Lower leg skin (tissue), 4 donors: ENCODE measurements at regions not wholly inside any gene's neighbourhood (a gene's known extent, or its start where the extent isn't known, plus 50 kb on each side); places are given as distances from the start of the nearest gene placed in this dataset.
"Not testable (repeated sequence)": the region's sequence is repeated elsewhere in the genome, so short reads cannot be mapped to it uniquely, and the experiment has no call there.

Experiments used
- DNase-seq, 2 donors: peaks; one replicate each; pipeline ENCODE4 v3.0.0-alpha.2; 2019; ENCODE audit warnings: low spot score in 2 of 2
- H3K4me3 ChIP-seq: fragments of 200-600 bp; sonication (generic); 2 replicates; pipeline ENCODE4 v1.5.1; 2017; ENCODE audit warnings: mild to moderate bottlenecking, low read depth; ENCODE audit not compliant: poor library complexity, severe bottlenecking
- CTCF ChIP-seq, 3 donors: fragments of 450-650 bp; IDR thresholded peaks; one replicate each; pipeline ENCODE4 v1.5.1; 2016; ENCODE audit warnings: antibody characterized with exemption in 3 of 3, mild to moderate bottlenecking in 3 of 3, moderate library complexity in 2 of 3
- POLR2A ChIP-seq, 2 donors: fragments of 450-650 bp; IDR thresholded peaks; one replicate each; pipeline ENCODE4 v1.6.1; 2016 to 2017; ENCODE audit warnings: antibody characterized with exemption in 2 of 2, mild to moderate bottlenecking in 1 of 2, moderate library complexity in 1 of 2
- WGBS, 2 donors: methylation state at CpG; one replicate each; pipeline ENCODE4 v1.1.5; 2018; 5-methylcytosine and 5-hydroxymethylcytosine counted together
- intact Hi-C: fragments of 100-400 bp; cut with DNase I; formaldehyde crosslinking; loops from one replicate; pipeline ENCODE4 v1.15.0; 2023; ENCODE audit warnings: low total_unique reads

GRCh38 chr5:92145852-92146251 is 762.7 kb upstream of the ARRDC3 start:
- WGBS, 2 donors = 64 to 69% methylated on average over 3 of the region's 3 CpGs
- intact Hi-C loops = no loop called here
- no peak overlapping the region for H3K4me3 ChIP-seq
- TF ChIP-seq POLR2A (IDR thresholded peaks at IDR 0.05) (no peak), CTCF (IDR thresholded peaks at IDR 0.05) (no peak)
- DNase-seq = no peak

- no peak overlapping the region for H3K4me3 ChIP-seq
- 74 to 81% methylated on average over 3 of the region's 3 CpGs for WGBS, 2 donors
- no peak for DNase-seq
- intact Hi-C loops = no loop called here
- no peak for TF ChIP-seq POLR2A (IDR thresholded peaks at IDR 0.05)
- no peak for TF ChIP-seq CTCF (IDR thresholded peaks at IDR 0.05)
These were observed 761.7 kb upstream of the ARRDC3 start for GRCh38 chr5:92144824-92145223.

GRCh38 chr5:92132294-92132908 is 749.3 kb upstream of the ARRDC3 start:
- intact Hi-C loops, H3K4me3 ChIP-seq, DNase-seq: not testable (repeated sequence)
- WGBS, 2 donors = 84 to 85% methylated on average over 5 of the region's 5 CpGs

GRCh38 chr5:92126182-92126581 is 743.1 kb upstream of the ARRDC3 start:
- TF ChIP-seq POLR2A (IDR thresholded peaks at IDR 0.05) (no peak), CTCF (IDR thresholded peaks at IDR 0.05) (no peak)
- no peak overlapping the region for H3K4me3 ChIP-seq
- WGBS, 2 donors = 67 to 81% methylated on average over 1 of the region's 1 CpG
- intact Hi-C loops = no loop called here
- no peak for DNase-seq

GRCh38 chr5:92119110-92119509 is 736.0 kb upstream of the ARRDC3 start:
- intact Hi-C loops = no loop called here
- H3K4me3 ChIP-seq = no peak overlapping the region
- 86 to 92% methylated on average over 1 of the region's 1 CpG for WGBS, 2 donors
- TF ChIP-seq POLR2A (IDR thresholded peaks at IDR 0.05) = no peak
- no peak for TF ChIP-seq CTCF (IDR thresholded peaks at IDR 0.05)
- DNase-seq = no peak

GRCh38 chr5:92106808-92107207 is 723.7 kb upstream of the ARRDC3 start:
- intact Hi-C loops = no loop called here
- WGBS, 2 donors = 65 to 69% methylated on average over 1 of the region's 1 CpG

More at GRCh38 chr5:92106808-92107207, 723.7 kb upstream of the ARRDC3 start:
- no peak for DNase-seq
- no peak overlapping the region for H3K4me3 ChIP-seq
- no peak for TF ChIP-seq POLR2A (IDR thresholded peaks at IDR 0.05)
- no peak for TF ChIP-seq CTCF (IDR thresholded peaks at IDR 0.05)
